HG02588 (cell line): ENCODE measurements at regions not wholly inside any gene's neighbourhood (a gene's known extent, or its start where the extent isn't known, plus 50 kb on each side); places are given as distances from the start of the nearest gene placed in this dataset.
"Not testable (repeated sequence)": the region's sequence is repeated elsewhere in the genome, so short reads cannot be mapped to it uniquely, and the experiment has no call there.

ENCODE experiments used
- ATAC-seq: cut with Tn5 transposase; IDR thresholded peaks from one replicate; pipeline ENCODE4 v1.9.1; 2021; ENCODE audit warnings: mild to moderate bottlenecking, moderate library complexity; ENCODE audit not compliant: unreplicated experiment

DNA sequence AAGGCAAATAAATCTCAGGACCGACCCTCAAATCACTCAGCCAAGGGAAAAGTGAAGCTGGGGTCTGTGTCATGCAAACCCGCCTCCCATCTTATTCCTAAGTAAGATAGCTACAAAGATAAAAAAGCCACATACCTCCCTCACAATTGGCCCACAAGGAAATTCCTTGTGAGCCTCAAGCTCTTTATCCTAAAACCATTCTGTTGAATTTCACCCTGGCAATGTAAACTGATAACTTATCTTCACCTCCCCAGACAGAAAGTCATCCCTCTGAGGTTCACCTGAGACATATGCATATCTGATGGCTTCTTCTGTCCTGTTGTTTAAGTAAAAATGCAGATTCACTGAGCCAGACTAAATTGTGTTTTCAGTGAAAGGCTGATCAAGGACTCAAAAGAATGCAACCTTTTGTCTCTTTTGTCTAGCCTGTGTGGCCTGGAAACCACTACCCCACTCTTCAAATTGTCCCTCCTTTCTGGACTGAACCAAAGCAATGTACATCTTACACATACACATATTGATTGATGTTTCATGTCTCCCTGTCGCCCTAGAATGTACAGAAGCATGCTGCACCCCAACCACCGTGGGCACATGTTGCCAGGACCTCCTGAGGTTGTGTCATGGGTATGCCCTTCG is 91.3 kb downstream of the MFAP3L start:
- no peak for ATAC-seq

- ATAC-seq = no peak
Measured at GRCh38 chr4:169933531-169933930, 92.7 kb downstream of the MFAP3L start.

DNA sequence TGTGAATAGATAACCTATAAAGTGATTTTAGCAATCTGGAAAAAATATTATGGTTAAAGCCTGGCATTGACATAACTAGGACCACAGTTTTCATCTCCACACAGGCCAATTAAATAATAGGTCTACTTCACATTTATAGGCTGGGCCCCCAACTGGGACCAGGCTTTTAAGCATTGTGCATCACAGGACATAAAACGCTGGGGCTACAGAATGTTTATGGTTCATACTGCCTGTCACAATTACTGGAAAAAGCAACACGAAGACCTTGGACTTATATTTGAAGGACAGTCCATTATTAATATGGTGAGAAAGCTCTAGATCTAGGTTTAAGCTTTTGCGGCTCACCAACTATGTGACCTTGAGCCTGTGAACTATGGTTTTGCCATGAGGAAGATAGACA is 94.2 kb downstream of the MFAP3L start:
- ATAC-seq = no peak

DNA sequence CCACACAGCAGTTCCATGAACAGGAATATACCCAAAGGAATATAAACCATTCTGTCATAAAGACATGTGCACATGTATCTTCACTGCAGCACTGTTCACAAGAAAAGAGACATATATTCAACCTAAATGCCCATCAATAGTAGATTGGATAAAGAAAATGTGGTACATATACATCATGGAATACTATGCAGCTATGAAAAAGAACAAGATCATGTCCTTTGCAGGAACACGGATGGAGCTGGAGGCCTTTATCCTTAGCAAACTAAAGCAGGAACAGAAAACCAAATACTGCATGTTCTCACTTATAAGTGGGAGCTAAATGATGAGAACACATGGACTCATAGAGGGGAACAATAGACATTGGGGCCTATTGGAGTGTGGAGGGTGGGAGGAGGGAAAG is 95.4 kb downstream of the MFAP3L start:
- not testable (repeated sequence) for ATAC-seq

GRCh38 chr4:169927280-169927679 is 98.9 kb downstream of the MFAP3L start:
- ATAC-seq = no peak

DNA sequence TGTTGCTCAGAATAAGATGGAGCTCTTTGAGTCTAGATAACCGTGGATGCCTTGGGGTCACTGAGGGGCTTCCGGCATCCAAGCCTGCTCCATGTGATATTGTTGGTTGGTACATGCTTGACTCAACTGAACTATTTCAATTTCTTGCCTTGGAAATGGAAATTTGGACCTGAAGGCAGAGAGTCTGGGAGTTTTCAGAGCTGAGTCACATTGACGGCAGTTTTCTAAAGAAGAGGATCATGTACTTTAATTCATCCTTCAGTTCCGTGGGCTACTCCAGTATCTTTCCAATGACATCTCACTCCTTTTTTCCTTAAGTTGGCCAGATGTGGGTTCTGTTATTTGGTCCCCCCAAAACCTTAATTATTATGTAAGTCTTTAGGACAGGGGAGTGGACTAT is 100.5 kb downstream of the MFAP3L start:
- no peak for ATAC-seq

- ATAC-seq = no peak
Measured at GRCh38 chr4:169922632-169923276, 103.4 kb downstream of the MFAP3L start.

- ATAC-seq = no peak
Measured at GRCh38 chr4:169921732-169922131, 104.5 kb downstream of the MFAP3L start.

- no peak for ATAC-seq
Measured at GRCh38 chr4:169921237-169921636, 105.0 kb downstream of the MFAP3L start.

GRCh38 chr4:169919194-169920124 is 106.7 kb downstream of the MFAP3L start:
- ATAC-seq = not testable (repeated sequence)

DNA sequence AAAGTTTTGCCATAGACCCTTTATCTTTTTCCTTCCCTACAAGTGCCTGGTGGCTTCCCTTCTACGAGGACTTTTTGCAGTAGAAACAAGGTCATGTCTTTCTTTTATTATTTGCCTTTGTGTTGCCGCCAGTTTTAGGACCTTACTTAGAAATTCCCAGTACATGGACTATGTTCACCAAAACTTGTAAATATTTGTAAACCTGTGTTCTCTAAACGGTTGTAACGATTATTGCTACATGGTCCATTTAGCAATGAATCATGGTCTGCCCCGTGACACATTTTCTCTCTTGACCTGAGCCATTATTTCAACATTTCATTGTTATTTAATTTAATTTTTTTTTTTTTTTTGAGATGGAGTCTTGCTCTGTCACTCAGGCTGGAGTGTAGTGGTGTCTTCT is 110.7 kb downstream of the MFAP3L start:
- no peak for ATAC-seq

DNA sequence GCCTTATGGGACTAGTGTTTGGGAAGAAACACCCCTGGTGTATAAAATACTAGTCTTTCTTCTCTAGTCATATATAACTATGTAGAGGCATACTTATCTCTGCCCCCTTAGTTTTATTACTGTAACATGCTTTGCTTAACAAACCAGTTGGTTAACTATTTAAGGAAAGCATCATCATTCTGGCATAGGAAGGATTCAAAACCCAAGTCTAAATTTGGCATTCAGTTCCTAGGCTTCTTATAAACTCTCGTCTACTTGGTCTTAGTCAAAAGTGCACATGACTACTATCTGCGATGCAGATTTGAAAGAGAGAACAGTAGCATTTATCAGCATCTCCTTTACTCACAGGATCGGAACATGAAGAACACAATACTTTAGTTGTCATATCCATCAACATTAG is 111.3 kb downstream of the MFAP3L start:
- ATAC-seq = no peak

- no peak for ATAC-seq
Measured at GRCh38 chr4:169912996-169913395, 113.2 kb downstream of the MFAP3L start.

DNA sequence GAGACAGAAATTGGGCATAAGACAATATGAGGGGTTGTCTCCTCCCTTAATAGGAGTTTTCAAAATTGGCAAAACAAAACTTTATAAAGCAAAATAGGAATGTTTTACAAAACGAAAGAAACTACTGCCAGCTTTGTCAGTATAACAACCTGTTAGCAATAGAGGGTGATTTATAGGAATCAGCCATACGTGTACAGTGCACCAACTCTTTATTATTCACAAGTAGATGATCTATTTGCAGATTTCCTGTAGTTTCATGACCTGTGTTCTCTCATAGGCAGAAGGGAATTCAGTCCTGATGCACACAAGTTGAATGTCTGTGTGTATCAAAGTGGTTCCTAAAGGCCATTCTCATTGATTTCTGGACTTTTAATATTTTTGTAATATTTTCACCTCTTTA is 116.3 kb downstream of the MFAP3L start:
- no peak for ATAC-seq

DNA sequence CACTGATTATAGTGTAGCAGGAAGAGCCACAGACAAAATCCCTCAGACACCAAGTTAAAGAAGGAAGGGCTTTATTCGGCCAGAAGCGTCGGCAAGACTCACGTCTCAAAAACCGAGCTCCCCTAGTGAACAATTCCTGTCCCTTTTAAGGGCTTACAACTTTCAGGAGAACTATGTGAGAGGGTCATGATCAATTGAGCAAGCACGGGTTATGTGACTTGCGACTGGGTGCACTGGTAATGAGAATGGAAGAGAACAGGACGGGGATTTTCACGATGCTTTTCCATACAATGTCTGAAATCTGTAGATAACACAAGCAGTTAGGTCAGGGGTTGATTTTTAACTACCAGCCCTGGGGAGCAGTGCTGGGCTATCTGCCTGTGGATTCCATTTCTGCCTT is 116.7 kb downstream of the MFAP3L start:
- no peak for ATAC-seq

DNA sequence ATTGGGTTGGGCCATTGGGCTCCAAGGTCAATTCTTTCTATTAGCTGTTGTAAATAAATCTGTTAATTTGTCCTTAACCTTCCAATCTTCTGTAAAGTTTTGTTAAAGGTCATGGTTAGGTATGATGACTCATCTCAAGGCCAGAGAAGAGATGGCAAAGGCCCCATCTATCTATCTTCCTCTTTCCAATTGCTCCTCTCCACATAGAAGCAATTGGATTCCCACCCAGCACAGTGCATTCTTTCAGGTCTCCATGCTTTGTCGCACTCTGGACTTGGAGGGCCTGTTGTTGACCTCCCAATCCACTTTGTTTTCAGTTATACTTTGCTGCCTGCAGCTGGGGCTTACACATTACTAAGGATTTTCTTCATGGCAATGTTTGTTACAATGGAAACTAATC is 118.5 kb downstream of the MFAP3L start:
- ATAC-seq = no peak

DNA sequence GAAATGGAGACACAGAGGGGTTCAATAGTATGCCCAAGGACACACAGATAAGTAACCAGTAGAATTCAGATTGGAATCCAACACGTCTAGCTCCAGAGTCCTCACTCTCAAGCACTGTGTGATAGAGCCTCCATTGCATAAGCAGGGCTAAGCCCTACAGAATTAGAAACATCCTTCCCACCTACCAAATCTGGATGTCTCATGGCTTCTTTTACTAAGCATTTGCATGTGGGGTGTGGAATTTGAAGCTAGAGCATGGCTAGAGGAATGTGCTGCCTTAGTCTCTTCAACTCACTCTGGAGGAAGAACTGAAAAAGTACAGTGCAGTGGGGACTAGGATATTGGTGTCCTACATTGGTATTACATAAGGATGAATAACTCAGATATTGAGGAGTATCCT is 119.4 kb downstream of the MFAP3L start:
- no peak for ATAC-seq

DNA sequence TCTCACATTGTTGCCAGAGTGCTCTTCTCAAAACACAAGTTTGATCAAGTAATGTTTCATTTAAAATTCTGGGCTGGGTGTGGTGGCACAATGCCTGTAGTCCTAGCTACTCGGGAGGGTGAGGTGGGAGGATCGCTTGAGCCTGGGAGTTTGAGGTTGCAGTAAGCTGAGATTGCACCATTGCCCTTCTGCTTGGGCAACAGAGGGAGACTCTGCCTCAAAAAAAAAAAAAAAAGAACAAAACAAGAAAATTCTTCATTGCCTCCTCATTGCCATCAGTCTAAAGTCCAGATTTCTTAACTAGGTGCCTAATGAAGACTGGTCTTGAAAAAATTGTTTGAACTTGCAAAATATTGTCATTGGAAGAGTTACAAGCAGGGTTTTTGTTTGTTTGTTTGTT is 120.1 kb downstream of the MFAP3L start:
- ATAC-seq = no peak

- ATAC-seq = no peak
Measured at GRCh38 chr4:169902658-169903345, 123.4 kb downstream of the MFAP3L start.

DNA sequence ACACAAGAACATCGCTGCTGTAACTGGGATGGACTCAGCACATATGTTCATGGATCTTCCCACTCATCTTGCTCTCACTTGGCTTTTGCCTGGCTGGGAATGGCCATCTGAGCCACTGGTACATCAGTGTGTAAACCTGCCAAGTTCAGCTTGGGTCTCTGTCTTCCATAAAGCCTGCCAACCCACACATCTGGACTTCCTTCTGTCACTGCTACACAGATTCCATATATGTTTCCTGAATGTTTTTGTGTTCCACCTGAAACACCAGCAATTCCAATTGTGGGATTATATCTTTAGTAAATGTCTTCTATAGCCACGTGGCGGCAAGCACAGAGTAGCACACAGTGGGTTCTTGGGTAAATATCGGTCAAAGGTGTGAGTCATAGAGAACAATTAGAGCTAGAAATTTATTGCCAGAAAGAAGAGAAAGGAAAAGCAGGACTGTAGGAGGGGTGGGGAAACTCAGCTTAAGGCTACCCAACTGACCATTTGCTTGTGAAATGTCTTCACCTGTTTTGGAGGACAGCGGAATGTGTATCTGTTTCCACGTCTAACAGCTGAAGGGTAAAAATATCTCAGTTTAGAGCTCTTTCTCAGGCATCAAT is 125.9 kb downstream of the MFAP3L start:
- no peak for ATAC-seq

DNA sequence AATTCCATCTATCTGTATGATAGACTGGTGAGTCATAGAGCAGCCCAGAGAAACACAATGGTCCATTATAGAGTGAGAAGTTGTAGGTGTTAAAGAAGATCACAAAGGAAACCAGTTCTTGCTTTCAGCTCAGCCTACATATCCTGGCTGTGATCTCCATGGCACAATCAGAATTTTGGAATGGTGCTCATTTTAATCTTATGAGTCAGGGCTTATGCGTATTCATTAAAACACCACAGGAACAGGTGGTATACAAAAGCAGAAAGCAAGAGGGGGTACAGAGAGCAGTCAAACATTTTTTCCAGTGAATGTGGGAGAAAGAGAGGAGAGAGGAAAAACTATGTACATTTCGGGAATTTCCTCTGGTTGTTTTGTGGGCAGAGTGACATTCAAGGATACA is 126.9 kb downstream of the MFAP3L start:
- ATAC-seq = no peak
